Endothelial cell of umbilical vein (primary cell): ENCODE measurements at regions not wholly inside any gene's neighbourhood (a gene's known extent, or its start where the extent isn't known, plus 50 kb on each side); places are given as distances from the start of the nearest gene placed in this dataset.

Source experiments
- BruUV-seq: library from RNA; stranded (reverse); fragments of 400-500 nt; replicated peaks from 2 replicates; lab custom pipeline; 2021; lab: Mats Ljungman, UMichigan
- CTCF ChIA-PET: fragments of 300-600, 350-600 bp; sonication (Branson Sonifier 250); formaldehyde crosslinking; loops from one replicate; lab custom pipeline; 2021; ENCODE audit warnings: antibody characterized with exemption, inconsistent platforms; lab: Charles Lee
- POLR2A ChIA-PET: fragments of 300-600, 350-600 bp; sonication (Branson Sonifier 250); formaldehyde crosslinking; loops from one replicate; lab custom pipeline; 2021; ENCODE audit warnings: antibody characterized with exemption, inconsistent platforms; lab: Charles Lee
- DNase-seq: peaks from one replicate; pipeline ENCODE4 v3.0.0-alpha.2; 2011; ENCODE audit warnings: low read depth, low spot score
- FAIRE-seq: peaks from 2 replicates; lab custom pipeline; 2011; peaks lifted over from hg19 to GRCh38; lab: Jason Lieb, UNC
- H2AFZ ChIP-seq: 2 replicates; pipeline ENCODE4 v1.6.0; 2012; ENCODE audit warnings: low read depth, low read length, control low read depth, inconsistent platforms
- H3K27ac ChIP-seq: 2 replicates; pipeline ENCODE4 v1.5.1; 2011; ENCODE audit warnings: low read depth, mild to moderate bottlenecking, control low read depth, low read length, moderate library complexity; ENCODE audit not compliant: insufficient read depth
- H3K27me3 ChIP-seq, 2 experiments: 2 replicates each; pipeline versions ENCODE4 v1.6.0 to v1.6.1; 2011; ENCODE audit warnings: low read length in 2 of 2, mixed read lengths in 1 of 2; ENCODE audit not compliant: control insufficient read depth in 2 of 2, insufficient read depth in 2 of 2
- H3K36me3 ChIP-seq, 2 experiments: 2 replicates in 1 of 2; 3 replicates in 1 of 2; pipeline ENCODE4 v1.5.1; 2011; ENCODE audit warnings: low read length in 2 of 2, mild to moderate bottlenecking in 1 of 2, moderate library complexity in 1 of 2; ENCODE audit not compliant: control insufficient read depth in 2 of 2, insufficient read depth in 2 of 2; ENCODE audit errors: extremely low read depth in 1 of 2
- H3K4me1 ChIP-seq: 3 replicates; pipeline ENCODE4 v1.5.1; 2011; ENCODE audit warnings: mild to moderate bottlenecking, low read length; ENCODE audit not compliant: control insufficient read depth, insufficient read depth; ENCODE audit errors: extremely low read depth
- H3K4me2 ChIP-seq: 2 replicates; pipeline ENCODE4 v1.6.1; 2011; ENCODE audit warnings: low read length, control low read depth, mixed read lengths; ENCODE audit not compliant: insufficient read depth
- H3K4me3 ChIP-seq, 3 experiments: fragments of 200-600 bp in 1 of 3; sonication (generic), shearing (Covaris generic) in 1 of 3; replicated peaks in 1 of 3; 2 replicates each; pipeline ENCODE4 v1.5.1; 2011 to 2016; ENCODE audit warnings: control low read depth in 3 of 3, low read length in 3 of 3, mild to moderate bottlenecking in 2 of 3, inconsistent platforms in 1 of 3, low read depth in 1 of 3, moderate library complexity in 1 of 3; ENCODE audit not compliant: insufficient read depth in 1 of 3
- H3K79me2 ChIP-seq: 2 replicates; pipeline ENCODE4 v1.6.0; 2012; ENCODE audit warnings: low read length, inconsistent platforms; ENCODE audit not compliant: control insufficient read depth, insufficient read depth
- H3K9ac ChIP-seq: replicated peaks from 2 replicates; pipeline ENCODE3; 2011; ENCODE audit warnings: low read length, control low read depth; ENCODE audit not compliant: insufficient read depth; ENCODE audit errors: extremely low read depth
- H3K9me1 ChIP-seq: replicated peaks from 3 replicates; pipeline ENCODE4 v1.6.0; 2011; ENCODE audit warnings: mild to moderate bottlenecking, low read length; ENCODE audit not compliant: control insufficient read depth, insufficient read depth; ENCODE audit errors: extremely low read depth
- H3K9me3 ChIP-seq: replicated peaks from 2 replicates; pipeline ENCODE4 v1.5.1; 2012; ENCODE audit warnings: low read length, inconsistent platforms; ENCODE audit not compliant: control insufficient read depth, insufficient read depth
- H4K20me1 ChIP-seq: replicated peaks from 2 replicates; pipeline ENCODE3; 2011; ENCODE audit warnings: mild to moderate bottlenecking, low read length; ENCODE audit not compliant: control insufficient read depth, insufficient read depth; ENCODE audit errors: extremely low read depth
- EZH2 ChIP-seq: IDR thresholded peaks from 2 replicates; pipeline ENCODE4 v1.6.1; 2012; ENCODE audit warnings: borderline replicate concordance, low read depth, mild to moderate bottlenecking, moderate library complexity, low read length, inconsistent platforms; ENCODE audit not compliant: severe bottlenecking
- FOS ChIP-seq: IDR thresholded peaks from 2 replicates; pipeline ENCODE4 v1.6.1; 2011; ENCODE audit warnings: mild to moderate bottlenecking, low read length, moderate library complexity, borderline replicate concordance; ENCODE audit not compliant: insufficient read depth
- GATA2 ChIP-seq: IDR thresholded peaks from 2 replicates; pipeline ENCODE4 v1.7.0; 2011; ENCODE audit warnings: low read depth, mild to moderate bottlenecking, moderate library complexity, mixed read lengths, low read length; ENCODE audit not compliant: insufficient read length, insufficient read depth
- JUN ChIP-seq: IDR thresholded peaks from 2 replicates; pipeline ENCODE4 v1.6.1; 2011; ENCODE audit warnings: borderline replicate concordance, low read depth; ENCODE audit not compliant: insufficient read length, insufficient read depth
- MYC ChIP-seq: IDR thresholded peaks from one replicate; pipeline ENCODE4 v1.6.1; 2011; ENCODE audit warnings: mild to moderate bottlenecking, low read depth, low read length
- POLR2A ChIP-seq: IDR thresholded peaks from 2 replicates; pipeline ENCODE4 v1.6.1; 2012; ENCODE audit warnings: low read depth, mild to moderate bottlenecking, control low read depth, low read length
- POLR2AphosphoS5 ChIP-seq: IDR thresholded peaks from 2 replicates; pipeline ENCODE4 v1.6.1; 2012; ENCODE audit warnings: low read depth, mild to moderate bottlenecking, control low read depth, low read length, moderate library complexity; ENCODE audit not compliant: insufficient read depth
- dilution Hi-C: fragments of 300-500 bp; cut with MboI; formaldehyde crosslinking; loops from one replicate; pipeline ENCODE4 v1.15.0; 2019; ENCODE audit warnings: low sequenced_read_pairs; ENCODE audit not compliant: extremely low pct_ligation_motif_present
- intact Hi-C: fragments of 100-400 bp; cut with micrococcal nuclease; formaldehyde crosslinking; loops from one replicate; pipeline ENCODE4 v1.10.0; 2022
- TF ChIP-seq, protein P1 (sequence below), 2 donors: IDR thresholded peaks; 1 replicate in 1 of 2; 2 replicates in 1 of 2; pipeline ENCODE4 v1.5.1; 2011; ENCODE audit warnings: low read length in 2 of 2, mild to moderate bottlenecking in 2 of 2, moderate library complexity in 2 of 2, control low read depth in 1 of 2, inconsistent platforms in 1 of 2, low read depth in 1 of 2; ENCODE audit not compliant: insufficient read depth in 1 of 2; ENCODE audit errors: extremely low read depth in 1 of 2
- TF ChIP-seq, protein P2 (sequence below): IDR thresholded peaks from 2 replicates; pipeline ENCODE4 v1.6.1; 2011; ENCODE audit not compliant: insufficient read depth, insufficient read length

DNA sequence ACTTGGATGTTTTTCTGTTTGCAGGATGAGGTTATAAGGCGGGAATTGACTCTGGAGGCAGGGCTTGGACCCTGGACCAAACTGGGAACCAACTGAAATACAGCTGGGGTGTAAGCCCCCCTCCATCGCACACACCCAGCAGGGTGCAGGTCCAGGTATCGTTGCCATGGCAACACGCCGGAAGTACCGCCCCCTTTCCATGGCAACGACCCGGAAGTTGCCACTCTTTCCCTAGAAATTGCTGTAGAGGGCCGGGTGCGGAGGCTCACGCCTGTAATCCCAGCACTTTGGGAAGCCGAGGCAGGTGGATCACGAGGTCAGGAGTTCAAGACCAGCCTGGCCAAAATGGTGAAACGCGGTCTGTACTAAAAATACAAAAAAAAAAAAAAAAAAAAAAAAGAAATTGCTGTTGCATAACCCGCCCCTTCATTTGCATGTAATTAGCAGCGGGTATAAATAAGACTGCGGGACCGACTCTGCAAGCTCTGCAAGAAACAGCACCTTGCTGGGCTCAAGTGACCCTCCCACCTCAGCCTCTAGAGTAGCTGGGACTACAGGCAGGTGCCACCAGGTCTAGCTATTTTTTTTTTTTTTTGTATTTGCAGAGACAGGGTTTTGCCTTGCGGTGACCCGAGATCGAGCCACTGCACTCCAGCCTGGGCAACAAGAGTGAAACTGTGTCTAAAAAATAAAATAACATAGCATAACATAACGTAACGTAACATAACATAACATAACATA lies 139.6 kb downstream of the CRLF2 start:
- no TSS peak for BruUV-seq
- TF ChIP-seq POLR2AphosphoS5 (no peak), FOS (no peak), POLR2A (no peak), JUN (no peak), GATA2 (no peak), MYC (no peak), EZH2 (no peak)
- TF ChIP-seq, protein P1, sequence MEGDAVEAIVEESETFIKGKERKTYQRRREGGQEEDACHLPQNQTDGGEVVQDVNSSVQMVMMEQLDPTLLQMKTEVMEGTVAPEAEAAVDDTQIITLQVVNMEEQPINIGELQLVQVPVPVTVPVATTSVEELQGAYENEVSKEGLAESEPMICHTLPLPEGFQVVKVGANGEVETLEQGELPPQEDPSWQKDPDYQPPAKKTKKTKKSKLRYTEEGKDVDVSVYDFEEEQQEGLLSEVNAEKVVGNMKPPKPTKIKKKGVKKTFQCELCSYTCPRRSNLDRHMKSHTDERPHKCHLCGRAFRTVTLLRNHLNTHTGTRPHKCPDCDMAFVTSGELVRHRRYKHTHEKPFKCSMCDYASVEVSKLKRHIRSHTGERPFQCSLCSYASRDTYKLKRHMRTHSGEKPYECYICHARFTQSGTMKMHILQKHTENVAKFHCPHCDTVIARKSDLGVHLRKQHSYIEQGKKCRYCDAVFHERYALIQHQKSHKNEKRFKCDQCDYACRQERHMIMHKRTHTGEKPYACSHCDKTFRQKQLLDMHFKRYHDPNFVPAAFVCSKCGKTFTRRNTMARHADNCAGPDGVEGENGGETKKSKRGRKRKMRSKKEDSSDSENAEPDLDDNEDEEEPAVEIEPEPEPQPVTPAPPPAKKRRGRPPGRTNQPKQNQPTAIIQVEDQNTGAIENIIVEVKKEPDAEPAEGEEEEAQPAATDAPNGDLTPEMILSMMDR (IDR thresholded peaks at IDR 0.05; ENCODE audit: extremely low read depth in 1 of 2, insufficient read depth in 1 of 2, low read depth in 1 of 2, low read length in 2 of 2), result no peak
- TF ChIP-seq, protein P2, sequence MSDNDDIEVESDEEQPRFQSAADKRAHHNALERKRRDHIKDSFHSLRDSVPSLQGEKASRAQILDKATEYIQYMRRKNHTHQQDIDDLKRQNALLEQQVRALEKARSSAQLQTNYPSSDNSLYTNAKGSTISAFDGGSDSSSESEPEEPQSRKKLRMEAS, result no peak
- Histone ChIP-seq H3K9ac (no peak overlapping the region), H3K4me3 (no peak overlapping the region), H3K9me1 (no peaks in the 10 kb centered on the region), H3K27ac (no peak overlapping the region), H3K9me3 (peaks cover 3% of the 10 kb centered on the region), H4K20me1 (no peaks in the 10 kb centered on the region), H3K79me2 (no peaks in the 10 kb centered on the region), H2AFZ (no peak overlapping the region), H3K4me2 (no peak overlapping the region), H3K36me3 (no peaks in the 10 kb centered on the region), H3K4me1 (no peaks in the 10 kb centered on the region), H3K27me3 (no peaks in the 10 kb centered on the region)
- dilution Hi-C loops (no loop called here), intact Hi-C loops (no loop called here)
- FAIRE-seq (no peak), DNase-seq (no peak)
- CTCF ChIA-PET, result no interaction called here
- POLR2A ChIA-PET, result no interaction called here
